ENCODE measurements at regions not wholly inside any gene's neighbourhood (a gene's known extent, or its start where the extent isn't known, plus 50 kb on each side); places are given as distances from the start of the nearest gene placed in this dataset.

- ATAC-seq: no peak
- H3K36me3 Mint-ChIP-seq (ENCODE audit: insufficient read depth): no peaks in the 10 kb centered on the region
- peaks cover 52% of the 10 kb centered on the region for H3K4me1 Mint-ChIP-seq (ENCODE audit: low read depth)
- no peaks in the 10 kb centered on the region for H3K9me3 Mint-ChIP-seq
- peaks cover 19% of the 10 kb centered on the region for H3K27me3 Mint-ChIP-seq (ENCODE audit: low read depth)
- no peak overlapping the region for H3K4me3 Mint-ChIP-seq
- no peak for DNase-seq
These were observed 110.2 kb downstream of the TEX26 start for GRCh38 chr13:31042481-31043165.

- Mint-ChIP-seq H3K9me3 (no peaks in the 10 kb centered on the region), H3K4me1 (ENCODE audit: low read depth) (peaks cover 52% of the 10 kb centered on the region), H3K36me3 (ENCODE audit: insufficient read depth) (no peaks in the 10 kb centered on the region), H3K4me3 (no peak overlapping the region), H3K27me3 (ENCODE audit: low read depth) (peaks cover 19% of the 10 kb centered on the region)
- ATAC-seq (no peak), DNase-seq (no peak)
These were observed 109.6 kb downstream of the TEX26 start for GRCh38 chr13:31042049-31042448.

DNA sequence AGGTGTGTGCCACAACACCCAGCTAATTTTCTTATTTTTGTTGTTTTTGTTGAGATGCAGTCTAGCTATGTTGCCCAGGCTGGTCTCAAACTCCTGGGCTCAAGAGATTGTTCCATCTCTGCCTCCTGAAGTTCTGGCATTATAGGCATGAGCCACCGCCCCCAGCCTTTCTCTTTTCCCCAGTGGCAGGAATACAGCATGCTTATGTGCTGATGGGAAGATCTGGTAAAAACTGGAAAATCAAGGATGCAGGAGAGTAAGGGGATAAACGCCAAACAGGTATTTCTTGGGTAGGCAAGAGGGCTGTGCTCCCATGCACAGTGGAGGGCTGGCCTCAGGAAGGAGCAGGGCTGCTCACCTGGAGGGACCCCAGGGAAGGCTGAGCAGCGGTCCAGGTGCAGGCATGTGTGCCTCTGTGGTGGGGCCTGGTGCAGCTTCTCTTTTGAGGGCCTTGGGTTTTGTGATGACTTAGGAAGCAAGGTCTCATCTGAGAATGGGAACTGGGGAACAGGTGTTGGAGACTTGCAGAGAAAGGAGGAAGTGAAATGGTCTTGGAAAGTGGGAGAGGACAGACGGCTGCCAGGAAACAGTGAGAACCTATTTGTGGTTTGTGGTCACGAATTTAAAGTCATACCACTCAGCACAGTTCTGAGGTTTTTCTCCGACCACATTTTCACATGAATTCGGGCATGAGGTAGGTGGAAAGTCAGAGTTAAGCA is 106.5 kb downstream of the TEX26 start:
- H3K4me3 Mint-ChIP-seq: peak overlapping the region; percentile 12
- ATAC-seq: peak; percentile 69 to 76
- peaks cover 15% of the 10 kb centered on the region for H3K27me3 Mint-ChIP-seq (ENCODE audit: low read depth)
- no peaks in the 10 kb centered on the region for H3K36me3 Mint-ChIP-seq (ENCODE audit: insufficient read depth)
- H3K9me3 Mint-ChIP-seq: no peaks in the 10 kb centered on the region
- no peak for DNase-seq
- H3K4me1 Mint-ChIP-seq (ENCODE audit: low read depth): peaks cover 34% of the 10 kb centered on the region

- no peaks in the 10 kb centered on the region for H3K36me3 Mint-ChIP-seq (ENCODE audit: insufficient read depth)
- no peak overlapping the region for H3K4me3 Mint-ChIP-seq
- H3K27me3 Mint-ChIP-seq (ENCODE audit: low read depth): peaks cover 7% of the 10 kb centered on the region
- ATAC-seq: no peak
- DNase-seq: no peak
- H3K4me1 Mint-ChIP-seq (ENCODE audit: low read depth): peaks cover 28% of the 10 kb centered on the region
- H3K9me3 Mint-ChIP-seq: no peaks in the 10 kb centered on the region
These were observed 105.5 kb downstream of the TEX26 start for GRCh38 chr13:31037874-31038500.

GRCh38 chr13:31036731-31037695 is 104.6 kb downstream of the TEX26 start:
- DNase-seq (no peak), ATAC-seq (no peak)
- Mint-ChIP-seq H3K36me3 (ENCODE audit: insufficient read depth) (no peaks in the 10 kb centered on the region), H3K9me3 (no peaks in the 10 kb centered on the region), H3K4me1 (ENCODE audit: low read depth) (peaks cover 23% of the 10 kb centered on the region), H3K27me3 (ENCODE audit: low read depth) (peaks cover 7% of the 10 kb centered on the region), H3K4me3 (no peak overlapping the region)

DNA sequence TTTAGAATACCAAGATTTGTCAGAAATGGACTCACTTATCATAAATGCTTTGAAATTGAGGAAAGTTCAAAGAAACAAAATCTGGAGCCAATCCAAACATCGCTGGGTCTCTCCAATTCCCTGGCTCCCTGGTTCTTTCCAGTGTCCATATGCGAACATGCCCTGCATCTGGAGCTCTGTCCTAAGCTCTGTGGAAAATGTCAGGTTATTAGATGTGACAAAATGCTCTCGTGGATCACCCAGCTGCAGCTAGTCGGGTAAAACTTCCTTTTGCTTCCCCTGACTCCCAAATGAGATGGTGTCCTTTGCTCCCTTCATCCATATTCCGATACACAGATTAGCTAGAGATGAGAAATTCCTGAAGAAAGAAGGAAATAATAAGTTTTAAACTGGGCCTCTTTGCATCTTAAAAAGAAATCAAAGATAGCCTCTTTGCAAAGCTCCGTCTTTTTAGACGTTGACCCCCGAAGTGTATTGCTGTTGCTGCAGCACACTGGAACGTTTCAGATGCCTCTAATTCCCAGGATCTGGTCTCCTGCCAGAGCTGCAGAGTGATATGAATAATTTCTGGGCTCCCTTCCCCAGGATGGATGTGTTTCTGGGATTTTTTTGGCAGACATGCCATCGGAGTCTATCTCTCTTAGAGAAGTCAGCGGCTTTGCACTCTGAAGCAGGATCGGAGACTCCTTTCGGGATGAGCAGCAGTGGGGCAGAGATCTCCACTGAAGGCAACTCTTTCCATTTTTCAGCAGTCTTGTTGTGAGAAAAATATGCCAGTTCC is 102.9 kb downstream of the TEX26 start:
- ATAC-seq: no peak
- peaks cover 21% of the 10 kb centered on the region for H3K4me1 Mint-ChIP-seq (ENCODE audit: low read depth)
- peaks cover 5% of the 10 kb centered on the region for H3K27me3 Mint-ChIP-seq (ENCODE audit: low read depth)
- no peak overlapping the region for H3K4me3 Mint-ChIP-seq
- no peak for DNase-seq
- H3K36me3 Mint-ChIP-seq (ENCODE audit: insufficient read depth): no peaks in the 10 kb centered on the region
- H3K9me3 Mint-ChIP-seq: no peaks in the 10 kb centered on the region

GRCh38 chr13:31032528-31033113 is 100.2 kb downstream of the TEX26 start:
- DNase-seq (no peak), ATAC-seq (no peak)
- no peaks in the 10 kb centered on the region for H3K4me1 Mint-ChIP-seq (ENCODE audit: low read depth)
- no peaks in the 10 kb centered on the region for H3K36me3 Mint-ChIP-seq (ENCODE audit: insufficient read depth)
- H3K9me3 Mint-ChIP-seq: no peaks in the 10 kb centered on the region
- H3K4me3 Mint-ChIP-seq: no peak overlapping the region
- peaks cover 5% of the 10 kb centered on the region for H3K27me3 Mint-ChIP-seq (ENCODE audit: low read depth)

GRCh38 chr13:31031482-31031881 is 99.0 kb downstream of the TEX26 start:
- Mint-ChIP-seq H3K36me3 (ENCODE audit: insufficient read depth) (no peaks in the 10 kb centered on the region), H3K4me1 (ENCODE audit: low read depth) (no peaks in the 10 kb centered on the region), H3K4me3 (no peak overlapping the region), H3K27me3 (ENCODE audit: low read depth) (peaks cover 5% of the 10 kb centered on the region), H3K9me3 (no peaks in the 10 kb centered on the region)
- ATAC-seq: no peak
- DNase-seq: no peak

- Mint-ChIP-seq H3K36me3 (ENCODE audit: insufficient read depth) (no peaks in the 10 kb centered on the region), H3K4me3 (no peak overlapping the region), H3K4me1 (ENCODE audit: low read depth) (no peaks in the 10 kb centered on the region), H3K27me3 (ENCODE audit: low read depth) (peaks cover 5% of the 10 kb centered on the region), H3K9me3 (no peaks in the 10 kb centered on the region)
- DNase-seq: no peak
- no peak for ATAC-seq
These were observed 96.6 kb downstream of the TEX26 start for GRCh38 chr13:31029102-31029501.

- Mint-ChIP-seq H3K4me1 (ENCODE audit: low read depth) (no peaks in the 10 kb centered on the region), H3K4me3 (no peak overlapping the region), H3K36me3 (ENCODE audit: insufficient read depth) (no peaks in the 10 kb centered on the region), H3K9me3 (no peaks in the 10 kb centered on the region), H3K27me3 (ENCODE audit: low read depth) (no peaks in the 10 kb centered on the region)
- DNase-seq: no peak
- ATAC-seq: no peak
These were observed 94.7 kb downstream of the TEX26 start for GRCh38 chr13:31027136-31027535.

Data from activated T-cell treated with anti-CD3 and anti-CD28 coated beads, Interleukin-2, amount 50 U/mL, for 4 hours (primary cell).